Endothelial cell of umbilical vein (primary cell): ENCODE measurements at regions not wholly inside any gene's neighbourhood (a gene's known extent, or its start where the extent isn't known, plus 50 kb on each side); places are given as distances from the start of the nearest gene placed in this dataset.

Experiments used
- BruUV-seq: library from RNA; stranded (reverse); fragments of 400-500 nt; replicated peaks from 2 replicates; lab custom pipeline; 2021; lab: Mats Ljungman, UMichigan
- CTCF ChIA-PET: fragments of 300-600, 350-600 bp; sonication (Branson Sonifier 250); formaldehyde crosslinking; loops from one replicate; lab custom pipeline; 2021; ENCODE audit warnings: antibody characterized with exemption, inconsistent platforms; lab: Charles Lee
- POLR2A ChIA-PET: fragments of 300-600, 350-600 bp; sonication (Branson Sonifier 250); formaldehyde crosslinking; loops from one replicate; lab custom pipeline; 2021; ENCODE audit warnings: antibody characterized with exemption, inconsistent platforms; lab: Charles Lee
- DNase-seq: peaks from one replicate; pipeline ENCODE4 v3.0.0-alpha.2; 2011; ENCODE audit warnings: low read depth, low spot score
- FAIRE-seq: peaks from 2 replicates; lab custom pipeline; 2011; peaks lifted over from hg19 to GRCh38; lab: Jason Lieb, UNC
- H2AFZ ChIP-seq: 2 replicates; pipeline ENCODE4 v1.6.0; 2012; ENCODE audit warnings: low read depth, low read length, control low read depth, inconsistent platforms
- H3K27ac ChIP-seq: 2 replicates; pipeline ENCODE4 v1.5.1; 2011; ENCODE audit warnings: low read depth, mild to moderate bottlenecking, control low read depth, low read length, moderate library complexity; ENCODE audit not compliant: insufficient read depth
- H3K27me3 ChIP-seq, 2 experiments: 2 replicates each; pipeline versions ENCODE4 v1.6.0 to v1.6.1; 2011; ENCODE audit warnings: low read length in 2 of 2, mixed read lengths in 1 of 2; ENCODE audit not compliant: control insufficient read depth in 2 of 2, insufficient read depth in 2 of 2
- H3K36me3 ChIP-seq, 2 experiments: 2 replicates in 1 of 2; 3 replicates in 1 of 2; pipeline ENCODE4 v1.5.1; 2011; ENCODE audit warnings: low read length in 2 of 2, mild to moderate bottlenecking in 1 of 2, moderate library complexity in 1 of 2; ENCODE audit not compliant: control insufficient read depth in 2 of 2, insufficient read depth in 2 of 2; ENCODE audit errors: extremely low read depth in 1 of 2
- H3K4me1 ChIP-seq: 3 replicates; pipeline ENCODE4 v1.5.1; 2011; ENCODE audit warnings: mild to moderate bottlenecking, low read length; ENCODE audit not compliant: control insufficient read depth, insufficient read depth; ENCODE audit errors: extremely low read depth
- H3K4me2 ChIP-seq: 2 replicates; pipeline ENCODE4 v1.6.1; 2011; ENCODE audit warnings: low read length, control low read depth, mixed read lengths; ENCODE audit not compliant: insufficient read depth
- H3K4me3 ChIP-seq, 3 experiments: fragments of 200-600 bp in 1 of 3; sonication (generic), shearing (Covaris generic) in 1 of 3; replicated peaks in 1 of 3; 2 replicates each; pipeline ENCODE4 v1.5.1; 2011 to 2016; ENCODE audit warnings: control low read depth in 3 of 3, low read length in 3 of 3, mild to moderate bottlenecking in 2 of 3, inconsistent platforms in 1 of 3, low read depth in 1 of 3, moderate library complexity in 1 of 3; ENCODE audit not compliant: insufficient read depth in 1 of 3
- H3K79me2 ChIP-seq: 2 replicates; pipeline ENCODE4 v1.6.0; 2012; ENCODE audit warnings: low read length, inconsistent platforms; ENCODE audit not compliant: control insufficient read depth, insufficient read depth
- H3K9ac ChIP-seq: replicated peaks from 2 replicates; pipeline ENCODE3; 2011; ENCODE audit warnings: low read length, control low read depth; ENCODE audit not compliant: insufficient read depth; ENCODE audit errors: extremely low read depth
- H3K9me1 ChIP-seq: replicated peaks from 3 replicates; pipeline ENCODE4 v1.6.0; 2011; ENCODE audit warnings: mild to moderate bottlenecking, low read length; ENCODE audit not compliant: control insufficient read depth, insufficient read depth; ENCODE audit errors: extremely low read depth
- H3K9me3 ChIP-seq: replicated peaks from 2 replicates; pipeline ENCODE4 v1.5.1; 2012; ENCODE audit warnings: low read length, inconsistent platforms; ENCODE audit not compliant: control insufficient read depth, insufficient read depth
- H4K20me1 ChIP-seq: replicated peaks from 2 replicates; pipeline ENCODE3; 2011; ENCODE audit warnings: mild to moderate bottlenecking, low read length; ENCODE audit not compliant: control insufficient read depth, insufficient read depth; ENCODE audit errors: extremely low read depth
- CTCF ChIP-seq, 2 donors: IDR thresholded peaks; 1 replicate in 1 of 2; 2 replicates in 1 of 2; pipeline ENCODE4 v1.5.1; 2011; ENCODE audit warnings: low read length in 2 of 2, mild to moderate bottlenecking in 2 of 2, moderate library complexity in 2 of 2, control low read depth in 1 of 2, inconsistent platforms in 1 of 2, low read depth in 1 of 2; ENCODE audit not compliant: insufficient read depth in 1 of 2; ENCODE audit errors: extremely low read depth in 1 of 2
- EZH2 ChIP-seq: IDR thresholded peaks from 2 replicates; pipeline ENCODE4 v1.6.1; 2012; ENCODE audit warnings: borderline replicate concordance, low read depth, mild to moderate bottlenecking, moderate library complexity, low read length, inconsistent platforms; ENCODE audit not compliant: severe bottlenecking
- FOS ChIP-seq: IDR thresholded peaks from 2 replicates; pipeline ENCODE4 v1.6.1; 2011; ENCODE audit warnings: mild to moderate bottlenecking, low read length, moderate library complexity, borderline replicate concordance; ENCODE audit not compliant: insufficient read depth
- GATA2 ChIP-seq: IDR thresholded peaks from 2 replicates; pipeline ENCODE4 v1.7.0; 2011; ENCODE audit warnings: low read depth, mild to moderate bottlenecking, moderate library complexity, mixed read lengths, low read length; ENCODE audit not compliant: insufficient read length, insufficient read depth
- JUN ChIP-seq: IDR thresholded peaks from 2 replicates; pipeline ENCODE4 v1.6.1; 2011; ENCODE audit warnings: borderline replicate concordance, low read depth; ENCODE audit not compliant: insufficient read length, insufficient read depth
- MAX ChIP-seq: IDR thresholded peaks from 2 replicates; pipeline ENCODE4 v1.6.1; 2011; ENCODE audit not compliant: insufficient read depth, insufficient read length
- MYC ChIP-seq: IDR thresholded peaks from one replicate; pipeline ENCODE4 v1.6.1; 2011; ENCODE audit warnings: mild to moderate bottlenecking, low read depth, low read length
- POLR2A ChIP-seq: IDR thresholded peaks from 2 replicates; pipeline ENCODE4 v1.6.1; 2012; ENCODE audit warnings: low read depth, mild to moderate bottlenecking, control low read depth, low read length
- POLR2AphosphoS5 ChIP-seq: IDR thresholded peaks from 2 replicates; pipeline ENCODE4 v1.6.1; 2012; ENCODE audit warnings: low read depth, mild to moderate bottlenecking, control low read depth, low read length, moderate library complexity; ENCODE audit not compliant: insufficient read depth
- dilution Hi-C: fragments of 300-500 bp; cut with MboI; formaldehyde crosslinking; loops from one replicate; pipeline ENCODE4 v1.15.0; 2019; ENCODE audit warnings: low sequenced_read_pairs; ENCODE audit not compliant: extremely low pct_ligation_motif_present
- intact Hi-C: fragments of 100-400 bp; cut with micrococcal nuclease; formaldehyde crosslinking; loops from one replicate; pipeline ENCODE4 v1.10.0; 2022

GRCh38 chrX:13495232-13495631 is 74.2 kb upstream of the EGFL6 start:
- Histone ChIP-seq H3K27ac (no peak overlapping the region), H3K4me1 (no peaks in the 10 kb centered on the region), H3K4me3 (no peak overlapping the region), H3K9ac (no peak overlapping the region), H3K9me1 (no peaks in the 10 kb centered on the region), H3K27me3 (no peaks in the 10 kb centered on the region), H4K20me1 (no peaks in the 10 kb centered on the region), H3K36me3 (no peaks in the 10 kb centered on the region), H2AFZ (no peak overlapping the region), H3K4me2 (no peak overlapping the region), H3K79me2 (no peaks in the 10 kb centered on the region), H3K9me3 (no peaks in the 10 kb centered on the region)
- ChIA-PET CTCF (no interaction called here), POLR2A (no interaction called here)
- TF ChIP-seq JUN (no peak), EZH2 (no peak), GATA2 (no peak), FOS (no peak), MAX (no peak), MYC (no peak), POLR2A (no peak), POLR2AphosphoS5 (no peak), CTCF (IDR thresholded peaks at IDR 0.05; ENCODE audit: extremely low read depth in 1 of 2, insufficient read depth in 1 of 2, low read depth in 1 of 2, low read length in 2 of 2) (no peak)
- dilution Hi-C loops (no loop called here), intact Hi-C loops (no loop called here)
- BruUV-seq = no TSS peak
- no peak for FAIRE-seq
- DNase-seq = no peak
